Pancreas (tissue), 10 donors: ENCODE measurements at regions not wholly inside any gene's neighbourhood (a gene's known extent, or its start where the extent isn't known, plus 50 kb on each side); places are given as distances from the start of the nearest gene placed in this dataset.

Experiments
- ATAC-seq, 4 donors: fragments of 200-7000 bp; cut with Tn5 transposase; one replicate each; pipeline versions ENCODE4 v1.8.0 to v1.9.1; 2020; ENCODE audit warnings: mild to moderate bottlenecking in 4 of 4, moderate library complexity in 4 of 4
- DNase-seq, 6 donors: peaks; one replicate each; pipeline ENCODE4 v3.0.0-alpha.2; 2020
- FAIRE-seq: peaks from 2 replicates; lab custom pipeline; 2012; peaks lifted over from hg19 to GRCh38; lab: Jason Lieb, UNC
- H3K27ac ChIP-seq, 4 donors: fragments of 200-600 bp; sonication (generic); 1 replicate in 3 of 4; 2 replicates in 1 of 4; pipeline versions ENCODE4 v1.5.0 to v1.8.0; 2020
- H3K27me3 ChIP-seq, 4 donors: fragments of 200-600 bp; one replicate each; pipeline ENCODE4 v1.8.0; 2021
- H3K36me3 ChIP-seq, 3 donors: fragments of 200-600 bp; sonication (generic) in 1 of 3; one replicate each; pipeline versions ENCODE4 v1.5.0 to v1.8.0; 2020 to 2021
- H3K4me1 ChIP-seq, 3 donors: fragments of 200-600 bp; one replicate each; pipeline ENCODE4 v1.8.0; 2021
- H3K4me3 ChIP-seq, 4 donors: fragments of 200-600 bp; sonication (generic) in 2 of 4; one replicate each; pipeline versions ENCODE4 v1.5.0 to v1.8.0; 2020 to 2021
- H3K9me3 ChIP-seq, 4 donors: fragments of 200-600 bp; one replicate each; pipeline ENCODE4 v1.8.0; 2021
- CTCF ChIP-seq, 4 donors: fragments of 200-600 bp; sonication (generic) in 3 of 4; IDR thresholded peaks; one replicate each; pipeline versions ENCODE4 v1.5.0 to v1.8.0; 2021; ENCODE audit warnings: antibody characterized with exemption in 4 of 4
- WGBS, 2 donors: extraction: QIAGEN DNeasy Blood & Tissue Kit; methylation state at CpG; one replicate each; pipeline ENCODE4 v1.1.7; 2013; 5-methylcytosine and 5-hydroxymethylcytosine counted together
- intact Hi-C, 3 donors: fragments of 100-400 bp; cut with DNase I; formaldehyde crosslinking; loops; one replicate each; pipeline versions ENCODE4 v1.11.1 to v1.14.2; 2022
- donor health status: healthy with polysubstance abuse.
- donor health status: DM: no; HTN: no; CAD: no; lungs with moderate emphysema.
- donor health status: DM: no; HTN: no; CAD: no.
- donor health status: control.
- donor health status: control.
- donor health status: Bipolar disorder and iron deficiency.
- donor health status: DM: yes; HTN: yes; CAD: no.
- donor health status: DM: no; HTN: no; CAD: no.
- donor health status: DM: no; HTN: no; CAD: no.
- donor health status: DM: yes; HTN: yes; CAD: no.

GRCh38 chr2:163343316-163343715 lies 392.5 kb downstream of the FIGN start:
- intact Hi-C loops: no loop called here
- no peak for ATAC-seq
- Histone ChIP-seq H3K27ac (no peak overlapping the region), H3K4me1 (no peaks in the 10 kb centered on the region), H3K36me3 (no peaks in the 10 kb centered on the region), H3K9me3 (no peaks in the 10 kb centered on the region), H3K4me3 (no peak overlapping the region), H3K27me3 (no peaks in the 10 kb centered on the region)
- no peak for FAIRE-seq
- 72 to 86% methylated on average over 7 of the region's 7 CpGs for WGBS, 2 donors
- TF ChIP-seq CTCF (IDR thresholded peaks at IDR 0.05): no peak
- no peak for DNase-seq

- Histone ChIP-seq H3K9me3 (no peaks in the 10 kb centered on the region), H3K27ac (no peak overlapping the region), H3K27me3 (no peaks in the 10 kb centered on the region), H3K36me3 (no peaks in the 10 kb centered on the region), H3K4me3 (no peak overlapping the region), H3K4me1 (no peaks in the 10 kb centered on the region)
- 42 to 58% methylated on average over 2 of the region's 2 CpGs for WGBS, 2 donors
- no peak for DNase-seq
- intact Hi-C loops: no loop called here
- no peak for TF ChIP-seq CTCF (IDR thresholded peaks at IDR 0.05)
- no peak for FAIRE-seq
- no peak for ATAC-seq
Observed at GRCh38 chr2:163341426-163341825, 394.4 kb downstream of the FIGN start.

GRCh38 chr2:163338270-163338669 lies 397.5 kb downstream of the FIGN start:
- no peaks in the 10 kb centered on the region for H3K9me3 ChIP-seq
- no peaks in the 10 kb centered on the region for H3K36me3 ChIP-seq
- no peak for FAIRE-seq
- no peak for ATAC-seq
- WGBS, 2 donors: 78 to 79% methylated on average over 3 of the region's 3 CpGs
- H3K4me1 ChIP-seq: no peaks in the 10 kb centered on the region
- TF ChIP-seq CTCF (IDR thresholded peaks at IDR 0.05): no peak
- DNase-seq: no peak
- no peak overlapping the region for H3K4me3 ChIP-seq
- no peaks in the 10 kb centered on the region for H3K27me3 ChIP-seq
- no peak overlapping the region for H3K27ac ChIP-seq
- intact Hi-C loops: loop anchor here in 1 of 3 donors (10.0 kb wide), 1 partner anchor 727 kb away; no protein-coding TSS in a partner anchor

GRCh38 chr2:163324677-163325076 lies 411.1 kb downstream of the FIGN start:
- TF ChIP-seq CTCF (IDR thresholded peaks at IDR 0.05): no peak
- FAIRE-seq: no peak
- Histone ChIP-seq H3K4me3 (no peak overlapping the region), H3K27me3 (no peaks in the 10 kb centered on the region), H3K9me3 (no peaks in the 10 kb centered on the region), H3K27ac (no peak overlapping the region), H3K36me3 (no peaks in the 10 kb centered on the region), H3K4me1 (no peaks in the 10 kb centered on the region)
- 70 to 80% methylated on average over 2 of the region's 2 CpGs for WGBS, 2 donors
- DNase-seq: no peak
- ATAC-seq: no peak
- intact Hi-C loops: no loop called here

- ATAC-seq (no peak), DNase-seq (no peak), FAIRE-seq (no peak)
- no peak for TF ChIP-seq CTCF (IDR thresholded peaks at IDR 0.05)
- WGBS, 2 donors: 48 to 63% methylated on average over 2 of the region's 2 CpGs
- intact Hi-C loops: no loop called here
- no peak overlapping the region for H3K4me3 ChIP-seq
- H3K36me3 ChIP-seq: no peaks in the 10 kb centered on the region
- H3K4me1 ChIP-seq: no peaks in the 10 kb centered on the region
- H3K9me3 ChIP-seq: no peaks in the 10 kb centered on the region
- H3K27ac ChIP-seq: no peak overlapping the region
- no peaks in the 10 kb centered on the region for H3K27me3 ChIP-seq
Observed at GRCh38 chr2:163319006-163319405, 416.8 kb downstream of the FIGN start.
